Astrocyte (in vitro differentiated cells and primary cell): ENCODE measurements at regions not wholly inside any gene's neighbourhood (a gene's known extent, or its start where the extent isn't known, plus 50 kb on each side); places are given as distances from the start of the nearest gene placed in this dataset.

Experiments used
- EZH2 ChIP-seq: IDR thresholded peaks from 2 replicates; pipeline ENCODE4 v1.6.1; 2012; ENCODE audit warnings: mild to moderate bottlenecking, low read length, inconsistent platforms; ENCODE audit not compliant: insufficient read depth
- TF ChIP-seq, protein P1 (sequence below): IDR thresholded peaks from 2 replicates; pipeline ENCODE4 v1.5.1; 2011; ENCODE audit warnings: low read depth, mild to moderate bottlenecking, inconsistent platforms, low read length, moderate library complexity; ENCODE audit not compliant: insufficient read depth

DNA sequence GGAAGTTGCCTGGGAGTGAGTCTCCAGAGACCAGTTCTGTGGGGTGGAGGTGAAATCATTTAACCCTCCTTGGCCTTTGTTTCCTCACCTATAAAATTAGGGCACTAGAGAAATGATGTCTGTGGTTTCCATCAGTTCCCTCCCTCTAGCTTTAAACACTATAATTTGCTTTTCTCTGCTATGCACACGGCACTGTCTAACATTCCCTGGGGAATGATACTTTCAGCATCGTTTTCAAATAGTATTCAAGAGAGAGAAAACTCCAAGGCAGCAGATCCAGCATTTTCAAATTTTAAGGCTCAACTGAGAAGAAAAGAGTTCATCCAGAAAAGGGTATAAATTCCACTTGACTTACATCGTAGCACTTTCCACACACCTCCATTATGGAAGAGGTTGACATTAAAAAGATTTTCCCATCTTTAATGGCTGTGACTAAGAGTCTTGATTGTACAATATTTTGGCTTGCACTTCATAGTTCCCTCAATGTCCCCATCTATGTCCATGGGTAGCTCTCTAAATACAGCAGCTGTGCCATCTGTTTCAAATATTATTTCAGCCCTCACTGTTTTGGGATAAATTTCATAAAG, 137.7 kb upstream of the ZPLD1 start:
- TF ChIP-seq, protein P1, sequence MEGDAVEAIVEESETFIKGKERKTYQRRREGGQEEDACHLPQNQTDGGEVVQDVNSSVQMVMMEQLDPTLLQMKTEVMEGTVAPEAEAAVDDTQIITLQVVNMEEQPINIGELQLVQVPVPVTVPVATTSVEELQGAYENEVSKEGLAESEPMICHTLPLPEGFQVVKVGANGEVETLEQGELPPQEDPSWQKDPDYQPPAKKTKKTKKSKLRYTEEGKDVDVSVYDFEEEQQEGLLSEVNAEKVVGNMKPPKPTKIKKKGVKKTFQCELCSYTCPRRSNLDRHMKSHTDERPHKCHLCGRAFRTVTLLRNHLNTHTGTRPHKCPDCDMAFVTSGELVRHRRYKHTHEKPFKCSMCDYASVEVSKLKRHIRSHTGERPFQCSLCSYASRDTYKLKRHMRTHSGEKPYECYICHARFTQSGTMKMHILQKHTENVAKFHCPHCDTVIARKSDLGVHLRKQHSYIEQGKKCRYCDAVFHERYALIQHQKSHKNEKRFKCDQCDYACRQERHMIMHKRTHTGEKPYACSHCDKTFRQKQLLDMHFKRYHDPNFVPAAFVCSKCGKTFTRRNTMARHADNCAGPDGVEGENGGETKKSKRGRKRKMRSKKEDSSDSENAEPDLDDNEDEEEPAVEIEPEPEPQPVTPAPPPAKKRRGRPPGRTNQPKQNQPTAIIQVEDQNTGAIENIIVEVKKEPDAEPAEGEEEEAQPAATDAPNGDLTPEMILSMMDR, result no peak
- no peak for TF ChIP-seq EZH2
